GM12873 (cell line): ENCODE measurements at regions not wholly inside any gene's neighbourhood (a gene's known extent, or its start where the extent isn't known, plus 50 kb on each side); places are given as distances from the start of the nearest gene placed in this dataset.

Experiments
- TF ChIP-seq, protein P1 (sequence below): IDR thresholded peaks from 2 replicates; pipeline ENCODE4 v1.5.1; 2012; ENCODE audit warnings: low read depth, mild to moderate bottlenecking, moderate library complexity, low read length, control low read depth; ENCODE audit not compliant: insufficient read depth; ENCODE audit errors: missing control alignments

- TF ChIP-seq, protein P1, sequence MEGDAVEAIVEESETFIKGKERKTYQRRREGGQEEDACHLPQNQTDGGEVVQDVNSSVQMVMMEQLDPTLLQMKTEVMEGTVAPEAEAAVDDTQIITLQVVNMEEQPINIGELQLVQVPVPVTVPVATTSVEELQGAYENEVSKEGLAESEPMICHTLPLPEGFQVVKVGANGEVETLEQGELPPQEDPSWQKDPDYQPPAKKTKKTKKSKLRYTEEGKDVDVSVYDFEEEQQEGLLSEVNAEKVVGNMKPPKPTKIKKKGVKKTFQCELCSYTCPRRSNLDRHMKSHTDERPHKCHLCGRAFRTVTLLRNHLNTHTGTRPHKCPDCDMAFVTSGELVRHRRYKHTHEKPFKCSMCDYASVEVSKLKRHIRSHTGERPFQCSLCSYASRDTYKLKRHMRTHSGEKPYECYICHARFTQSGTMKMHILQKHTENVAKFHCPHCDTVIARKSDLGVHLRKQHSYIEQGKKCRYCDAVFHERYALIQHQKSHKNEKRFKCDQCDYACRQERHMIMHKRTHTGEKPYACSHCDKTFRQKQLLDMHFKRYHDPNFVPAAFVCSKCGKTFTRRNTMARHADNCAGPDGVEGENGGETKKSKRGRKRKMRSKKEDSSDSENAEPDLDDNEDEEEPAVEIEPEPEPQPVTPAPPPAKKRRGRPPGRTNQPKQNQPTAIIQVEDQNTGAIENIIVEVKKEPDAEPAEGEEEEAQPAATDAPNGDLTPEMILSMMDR = no peak
Measured at GRCh38 chr10:88161756-88162155, 298.3 kb downstream of the PTEN start.

GRCh38 chr10:88162852-88163251, 299.4 kb downstream of the PTEN start:
- TF ChIP-seq, protein P1 = no peak

GRCh38 chr10:88163572-88163971, 300.1 kb downstream of the PTEN start:
- TF ChIP-seq, protein P1 = no peak

- TF ChIP-seq, protein P1 = no peak
Measured at GRCh38 chr10:88164471-88164870, 301.0 kb downstream of the PTEN start.

DNA sequence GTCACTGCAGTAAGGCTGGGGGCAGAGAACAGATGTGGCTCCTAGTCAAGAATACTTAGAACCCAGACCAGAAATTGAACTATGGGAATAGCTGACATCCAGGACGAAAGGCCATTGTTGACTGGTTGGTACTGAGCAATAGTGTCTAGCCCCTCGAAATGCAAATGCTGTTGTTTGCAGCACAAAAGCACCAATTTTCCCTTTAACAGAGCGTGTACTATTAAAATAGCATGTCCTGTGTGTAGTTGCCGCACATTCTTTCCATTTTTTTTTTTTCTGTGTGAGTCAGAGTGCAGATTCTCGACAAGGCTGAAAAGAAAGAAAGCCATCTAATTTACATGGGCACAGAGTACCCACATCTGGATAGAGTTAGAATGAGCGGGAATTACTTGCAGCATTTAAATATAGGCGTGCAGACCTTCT, 302.4 kb downstream of the PTEN start:
- TF ChIP-seq, protein P1 = no peak

GRCh38 chr10:88168171-88169036, 305.0 kb downstream of the PTEN start:
- TF ChIP-seq, protein P1 = no peak

DNA sequence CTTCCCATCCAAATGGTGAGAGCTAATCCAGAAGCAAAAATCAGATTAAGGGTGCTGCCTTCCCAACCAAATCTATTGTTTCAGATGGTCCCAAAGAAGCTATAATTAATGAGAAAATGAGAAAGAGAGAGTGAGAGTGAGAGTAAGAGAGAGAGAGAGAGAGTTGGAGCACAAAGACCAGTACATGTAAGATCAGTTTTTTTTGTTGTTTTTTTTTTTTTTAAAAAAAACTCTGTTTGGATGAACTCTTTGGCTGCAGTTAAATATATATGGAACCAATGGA, 305.6 kb downstream of the PTEN start:
- TF ChIP-seq, protein P1 = no peak
